A673 (cell line): ENCODE measurements at regions not wholly inside any gene's neighbourhood (a gene's known extent, or its start where the extent isn't known, plus 50 kb on each side); places are given as distances from the start of the nearest gene placed in this dataset.

Experiments
- CTCF ChIP-seq: fragments of 300-800, 200-600 bp; sonication (generic); conservative IDR thresholded peaks from 2 replicates; pipeline ENCODE4 v1.5.1; 2017; ENCODE audit warnings: low read depth, mild to moderate bottlenecking, antibody characterized with exemption, low read length, moderate library complexity, mixed read lengths
- EZH2 ChIP-seq: fragments of 200-600 bp; sonication (generic); IDR thresholded peaks from 2 replicates; pipeline ENCODE4 v1.6.1; 2017; ENCODE audit warnings: borderline replicate concordance, low read depth, mild to moderate bottlenecking, mixed read lengths, antibody characterized with exemption, low read length; ENCODE audit not compliant: poor library complexity, severe bottlenecking

- TF ChIP-seq CTCF, result no peak
- TF ChIP-seq EZH2, result no peak
These were observed 125.2 kb upstream of the CDH6 start for GRCh38 chr5:31068287-31068686.
